ENCODE measurements at regions not wholly inside any gene's neighbourhood (a gene's known extent, or its start where the extent isn't known, plus 50 kb on each side); places are given as distances from the start of the nearest gene placed in this dataset.

DNA sequence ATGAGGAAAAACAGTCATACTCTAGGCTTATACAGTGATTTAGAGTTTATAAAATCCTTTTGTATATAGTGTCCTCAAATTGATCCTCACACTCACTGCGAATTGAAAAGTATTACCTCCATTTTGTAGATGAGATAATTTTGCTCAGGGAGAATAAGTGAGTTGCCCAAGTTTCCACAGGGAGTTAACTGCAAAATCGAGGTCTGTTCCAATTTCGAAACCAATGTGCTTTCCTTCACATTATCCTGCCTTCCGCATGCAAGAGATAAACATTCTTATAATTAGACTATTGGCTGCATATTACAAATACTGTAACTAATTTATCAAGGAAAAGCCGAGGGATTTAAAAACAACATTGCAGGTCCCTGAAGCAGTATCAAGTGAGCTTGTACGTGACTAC lies 667.0 kb downstream of the SQOR start:
- no peak overlapping the region for H3K4me2 ChIP-seq (ENCODE audit: low read length)
- ChIA-PET POLR2A (no interaction called here), CTCF (no interaction called here), RAD21 (ENCODE audit: low non-redundant PET in 1 of 2, low total read pairs in 2 of 2, uncharacterized antibody in 2 of 2, unreplicated experiment in 2 of 2) (no interaction called here)
- H3K36me3 ChIP-seq (ENCODE audit: control insufficient read depth in 1 of 2, insufficient read depth in 2 of 2, low read length in 2 of 2) = no peaks in the 10 kb centered on the region
- H3K9ac ChIP-seq (ENCODE audit: low read length) = no peak overlapping the region
- TF ChIP-seq YY1 (IDR thresholded peaks at IDR 0.05; ENCODE audit: extremely low read depth, insufficient replicate concordance, low read depth, low read length) (no peak), EGR1 (IDR thresholded peaks at IDR 0.05; ENCODE audit: low read depth) (no peak), EZH2 (IDR thresholded peaks at IDR 0.05) (no peak), RAD21 (IDR thresholded peaks at IDR 0.05; ENCODE audit: low read depth) (no peak), CBX3 (IDR thresholded peaks at IDR 0.05; ENCODE audit: low read depth) (no peak), FOSL1 (IDR thresholded peaks at IDR 0.05; ENCODE audit: low read depth) (no peak), SRF (IDR thresholded peaks at IDR 0.05; ENCODE audit: low read depth) (no peak), SIN3A (IDR thresholded peaks at IDR 0.05; ENCODE audit: low read depth) (no peak), POLR2AphosphoS5 (IDR thresholded peaks at IDR 0.05; ENCODE audit: low read depth, low read length) (no peak), POLR2A (IDR thresholded peaks at IDR 0.05; ENCODE audit: borderline replicate concordance, extremely low read depth, insufficient read depth, insufficient read length) (no peak), ZNF274 (IDR thresholded peaks at IDR 0.05; ENCODE audit: low read depth, low read length) (no peak), JUND (IDR thresholded peaks at IDR 0.05) (no peak), ELF1 (IDR thresholded peaks at IDR 0.05; ENCODE audit: borderline replicate concordance, low read depth) (no peak), ZFX (IDR thresholded peaks at IDR 0.05) (no peak), TCF7L2 (IDR thresholded peaks at IDR 0.05; ENCODE audit: borderline replicate concordance, extremely low read depth, insufficient read depth, insufficient read length) (no peak)
- TF ChIP-seq, protein P1, sequence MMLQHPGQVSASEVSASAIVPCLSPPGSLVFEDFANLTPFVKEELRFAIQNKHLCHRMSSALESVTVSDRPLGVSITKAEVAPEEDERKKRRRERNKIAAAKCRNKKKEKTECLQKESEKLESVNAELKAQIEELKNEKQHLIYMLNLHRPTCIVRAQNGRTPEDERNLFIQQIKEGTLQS (IDR thresholded peaks at IDR 0.05) = no peak
- TF ChIP-seq, protein P2, sequence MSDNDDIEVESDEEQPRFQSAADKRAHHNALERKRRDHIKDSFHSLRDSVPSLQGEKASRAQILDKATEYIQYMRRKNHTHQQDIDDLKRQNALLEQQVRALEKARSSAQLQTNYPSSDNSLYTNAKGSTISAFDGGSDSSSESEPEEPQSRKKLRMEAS (IDR thresholded peaks at IDR 0.05) = no peak
- TF ChIP-seq, protein P3, sequence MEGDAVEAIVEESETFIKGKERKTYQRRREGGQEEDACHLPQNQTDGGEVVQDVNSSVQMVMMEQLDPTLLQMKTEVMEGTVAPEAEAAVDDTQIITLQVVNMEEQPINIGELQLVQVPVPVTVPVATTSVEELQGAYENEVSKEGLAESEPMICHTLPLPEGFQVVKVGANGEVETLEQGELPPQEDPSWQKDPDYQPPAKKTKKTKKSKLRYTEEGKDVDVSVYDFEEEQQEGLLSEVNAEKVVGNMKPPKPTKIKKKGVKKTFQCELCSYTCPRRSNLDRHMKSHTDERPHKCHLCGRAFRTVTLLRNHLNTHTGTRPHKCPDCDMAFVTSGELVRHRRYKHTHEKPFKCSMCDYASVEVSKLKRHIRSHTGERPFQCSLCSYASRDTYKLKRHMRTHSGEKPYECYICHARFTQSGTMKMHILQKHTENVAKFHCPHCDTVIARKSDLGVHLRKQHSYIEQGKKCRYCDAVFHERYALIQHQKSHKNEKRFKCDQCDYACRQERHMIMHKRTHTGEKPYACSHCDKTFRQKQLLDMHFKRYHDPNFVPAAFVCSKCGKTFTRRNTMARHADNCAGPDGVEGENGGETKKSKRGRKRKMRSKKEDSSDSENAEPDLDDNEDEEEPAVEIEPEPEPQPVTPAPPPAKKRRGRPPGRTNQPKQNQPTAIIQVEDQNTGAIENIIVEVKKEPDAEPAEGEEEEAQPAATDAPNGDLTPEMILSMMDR (IDR thresholded peaks at IDR 0.05 in 2 of 3, conservative IDR thresholded peaks at IDR 0.05 in 1 of 3; ENCODE audit: borderline replicate concordance in 1 of 3, insufficient read depth in 1 of 3, low read depth in 2 of 3, low read length in 2 of 3) = no peak
- TF ChIP-seq, protein P4, sequence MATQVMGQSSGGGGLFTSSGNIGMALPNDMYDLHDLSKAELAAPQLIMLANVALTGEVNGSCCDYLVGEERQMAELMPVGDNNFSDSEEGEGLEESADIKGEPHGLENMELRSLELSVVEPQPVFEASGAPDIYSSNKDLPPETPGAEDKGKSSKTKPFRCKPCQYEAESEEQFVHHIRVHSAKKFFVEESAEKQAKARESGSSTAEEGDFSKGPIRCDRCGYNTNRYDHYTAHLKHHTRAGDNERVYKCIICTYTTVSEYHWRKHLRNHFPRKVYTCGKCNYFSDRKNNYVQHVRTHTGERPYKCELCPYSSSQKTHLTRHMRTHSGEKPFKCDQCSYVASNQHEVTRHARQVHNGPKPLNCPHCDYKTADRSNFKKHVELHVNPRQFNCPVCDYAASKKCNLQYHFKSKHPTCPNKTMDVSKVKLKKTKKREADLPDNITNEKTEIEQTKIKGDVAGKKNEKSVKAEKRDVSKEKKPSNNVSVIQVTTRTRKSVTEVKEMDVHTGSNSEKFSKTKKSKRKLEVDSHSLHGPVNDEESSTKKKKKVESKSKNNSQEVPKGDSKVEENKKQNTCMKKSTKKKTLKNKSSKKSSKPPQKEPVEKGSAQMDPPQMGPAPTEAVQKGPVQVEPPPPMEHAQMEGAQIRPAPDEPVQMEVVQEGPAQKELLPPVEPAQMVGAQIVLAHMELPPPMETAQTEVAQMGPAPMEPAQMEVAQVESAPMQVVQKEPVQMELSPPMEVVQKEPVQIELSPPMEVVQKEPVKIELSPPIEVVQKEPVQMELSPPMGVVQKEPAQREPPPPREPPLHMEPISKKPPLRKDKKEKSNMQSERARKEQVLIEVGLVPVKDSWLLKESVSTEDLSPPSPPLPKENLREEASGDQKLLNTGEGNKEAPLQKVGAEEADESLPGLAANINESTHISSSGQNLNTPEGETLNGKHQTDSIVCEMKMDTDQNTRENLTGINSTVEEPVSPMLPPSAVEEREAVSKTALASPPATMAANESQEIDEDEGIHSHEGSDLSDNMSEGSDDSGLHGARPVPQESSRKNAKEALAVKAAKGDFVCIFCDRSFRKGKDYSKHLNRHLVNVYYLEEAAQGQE (IDR thresholded peaks at IDR 0.05; ENCODE audit: low read depth) = no peak
- intact Hi-C loops (cut with micrococcal nuclease) = no loop called here
- H3K9me2 ChIP-seq (ENCODE audit: insufficient read depth) = no peaks in the 10 kb centered on the region
- no peak for ATAC-seq
- H3K27me3 ChIP-seq (ENCODE audit: insufficient read depth, low read length) = no peaks in the 10 kb centered on the region
- no peak overlapping the region for H3K27ac ChIP-seq (ENCODE audit: low read depth, low read length)
- H4K20me1 ChIP-seq (ENCODE audit: insufficient read depth) = no peaks in the 10 kb centered on the region
- no peaks in the 10 kb centered on the region for H3K4me1 ChIP-seq (ENCODE audit: control insufficient read depth in 1 of 2, insufficient read depth in 2 of 2, low read length in 2 of 2)
- no peaks in the 10 kb centered on the region for H3K79me2 ChIP-seq (ENCODE audit: insufficient read depth, low read length)
- BruUV-seq (replicated peaks) = no TSS peak
- DNase-seq (ENCODE audit: low read depth, low spot score) = no peak
- H2AFZ ChIP-seq (ENCODE audit: low read depth, low read length, poor library complexity, severe bottlenecking) = no peak overlapping the region
- H3K9me3 ChIP-seq (ENCODE audit: control insufficient read depth in 1 of 2, insufficient read depth in 1 of 2, low read depth in 1 of 2, low read length in 2 of 2) = peaks cover 8 to 45% of the 10 kb centered on the region in 2 experiments; a peak in 2 of 4 replicates
- no peak overlapping the region for H3K4me3 ChIP-seq (replicated peaks in 1 of 2; ENCODE audit: low read depth in 1 of 2, low read length in 2 of 2)

Measured in HCT116 (cell line).